ENCODE measurements at regions not wholly inside any gene's neighbourhood (a gene's known extent, or its start where the extent isn't known, plus 50 kb on each side); places are given as distances from the start of the nearest gene placed in this dataset.

DNA sequence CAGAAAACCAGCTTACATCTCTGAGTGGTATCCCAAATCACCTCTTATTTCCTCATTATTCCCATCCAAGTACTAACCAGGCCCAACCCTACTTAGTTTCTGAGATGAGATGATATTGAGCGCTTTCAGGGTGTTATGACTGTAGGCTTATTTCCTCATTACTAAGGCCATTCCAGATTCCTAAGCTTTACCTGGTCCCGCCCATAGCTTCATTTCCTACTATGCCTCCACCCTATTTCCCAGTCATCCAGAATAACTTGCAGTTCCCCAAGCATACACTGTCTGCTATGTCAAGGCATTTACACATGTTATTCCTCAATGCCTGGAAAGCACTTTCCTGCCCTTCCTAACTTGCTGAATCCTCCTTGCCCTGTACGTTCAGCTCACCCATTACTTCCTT lies 79.3 kb upstream of the SPAG17 start:
- TF ChIP-seq, protein P1, sequence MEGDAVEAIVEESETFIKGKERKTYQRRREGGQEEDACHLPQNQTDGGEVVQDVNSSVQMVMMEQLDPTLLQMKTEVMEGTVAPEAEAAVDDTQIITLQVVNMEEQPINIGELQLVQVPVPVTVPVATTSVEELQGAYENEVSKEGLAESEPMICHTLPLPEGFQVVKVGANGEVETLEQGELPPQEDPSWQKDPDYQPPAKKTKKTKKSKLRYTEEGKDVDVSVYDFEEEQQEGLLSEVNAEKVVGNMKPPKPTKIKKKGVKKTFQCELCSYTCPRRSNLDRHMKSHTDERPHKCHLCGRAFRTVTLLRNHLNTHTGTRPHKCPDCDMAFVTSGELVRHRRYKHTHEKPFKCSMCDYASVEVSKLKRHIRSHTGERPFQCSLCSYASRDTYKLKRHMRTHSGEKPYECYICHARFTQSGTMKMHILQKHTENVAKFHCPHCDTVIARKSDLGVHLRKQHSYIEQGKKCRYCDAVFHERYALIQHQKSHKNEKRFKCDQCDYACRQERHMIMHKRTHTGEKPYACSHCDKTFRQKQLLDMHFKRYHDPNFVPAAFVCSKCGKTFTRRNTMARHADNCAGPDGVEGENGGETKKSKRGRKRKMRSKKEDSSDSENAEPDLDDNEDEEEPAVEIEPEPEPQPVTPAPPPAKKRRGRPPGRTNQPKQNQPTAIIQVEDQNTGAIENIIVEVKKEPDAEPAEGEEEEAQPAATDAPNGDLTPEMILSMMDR (optimal IDR thresholded peaks at IDR 0.05 in 1 of 3, IDR thresholded peaks at IDR 0.05 in 1 of 3, conservative IDR thresholded peaks at IDR 0.05 in 1 of 3; ENCODE audit: extremely low read depth in 1 of 3, insufficient read depth in 2 of 3, low read length in 3 of 3) = no peak
- TF ChIP-seq EZH2 (IDR thresholded peaks at IDR 0.05; ENCODE audit: low read length) = no peak
